T-helper 17 cell (primary cell): ENCODE measurements at regions not wholly inside any gene's neighbourhood (a gene's known extent, or its start where the extent isn't known, plus 50 kb on each side); places are given as distances from the start of the nearest gene placed in this dataset.

Source experiments
- ATAC-seq: fragments of 150-1000 bp; cut with Tn5 transposase; 2 replicates; pipeline ENCODE4 v1.10.0; 2021; ENCODE audit warnings: mild to moderate bottlenecking, moderate library complexity
- DNase-seq, 3 donors: peaks; one replicate each; pipeline versions ENCODE4 v3.0.0 to v3.0.0-alpha.2; 2020 to 2021
- H3K9me3 ChIP-seq: one replicate; pipeline ENCODE4 v1.7.0; 2013; ENCODE audit warnings: low read length, mild to moderate bottlenecking; ENCODE audit not compliant: control insufficient read depth, poor library complexity, severe bottlenecking
- H3K27ac Mint-ChIP-seq: one replicate; pipeline ENCODE4 v1.8.0; 2022; ENCODE audit warnings: mild to moderate bottlenecking, moderate library complexity, mixed read lengths
- H3K27me3 Mint-ChIP-seq: one replicate; pipeline ENCODE4 v1.8.0; 2022; ENCODE audit warnings: mixed read lengths
- H3K36me3 Mint-ChIP-seq: one replicate; pipeline ENCODE4 v1.8.0; 2022; ENCODE audit warnings: low read depth, mixed read lengths
- H3K4me1 Mint-ChIP-seq: one replicate; pipeline ENCODE4 v1.8.0; 2022; ENCODE audit warnings: mild to moderate bottlenecking, mixed read lengths
- H3K4me3 Mint-ChIP-seq: one replicate; pipeline ENCODE4 v1.8.0; 2022; ENCODE audit warnings: mild to moderate bottlenecking, moderate library complexity, mixed read lengths

GRCh38 chr4:100803751-100804150, 285.9 kb upstream of the EMCN start:
- Mint-ChIP-seq H3K4me3 (no peak overlapping the region), H3K27ac (no peak overlapping the region), H3K27me3 (no peaks in the 10 kb centered on the region), H3K36me3 (no peaks in the 10 kb centered on the region), H3K4me1 (no peaks in the 10 kb centered on the region)
- ATAC-seq (no peak), DNase-seq (no peak)
- no peaks in the 10 kb centered on the region for H3K9me3 ChIP-seq

DNA sequence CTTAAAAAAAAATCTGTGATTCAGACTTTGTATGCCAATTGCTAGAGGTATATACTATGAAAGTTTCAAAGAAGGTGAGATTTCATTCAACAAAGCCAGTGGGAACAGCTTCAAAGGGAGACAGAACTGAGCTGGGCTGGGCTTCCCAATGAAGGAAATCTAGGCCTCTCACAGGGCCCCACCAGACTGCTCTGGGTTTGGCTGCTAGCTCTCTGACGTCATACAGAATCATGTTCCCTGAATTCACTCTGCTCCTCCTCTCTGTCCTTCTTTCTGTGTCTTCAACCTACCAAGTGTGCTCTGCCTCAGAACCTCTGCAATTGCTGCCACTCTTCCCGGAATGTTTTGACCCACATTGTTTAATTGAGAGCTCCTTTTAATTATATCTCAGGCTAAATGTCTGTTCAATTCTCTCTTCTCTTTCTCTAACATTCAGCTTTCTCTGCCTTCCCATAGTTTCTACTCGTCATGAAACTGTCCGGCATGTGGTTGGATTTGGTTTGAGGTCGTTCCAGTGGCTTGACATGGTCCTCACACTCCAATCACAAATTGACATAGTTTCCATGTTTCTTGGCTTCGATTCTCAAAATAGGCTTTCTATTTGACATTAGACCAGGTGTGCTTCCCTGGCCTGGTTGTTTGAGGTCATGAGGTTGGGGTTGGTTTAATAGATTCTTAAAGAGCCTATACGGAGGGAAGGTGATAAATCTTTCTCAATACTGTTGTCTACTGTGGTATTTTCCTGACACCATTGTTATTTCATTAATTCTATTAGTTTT, 282.1 kb upstream of the EMCN start:
- ATAC-seq (no peak), DNase-seq (no peak)
- no peaks in the 10 kb centered on the region for H3K27me3 Mint-ChIP-seq
- no peak overlapping the region for H3K27ac Mint-ChIP-seq
- no peak overlapping the region for H3K4me3 Mint-ChIP-seq
- H3K9me3 ChIP-seq, result no peaks in the 10 kb centered on the region
- no peaks in the 10 kb centered on the region for H3K36me3 Mint-ChIP-seq
- H3K4me1 Mint-ChIP-seq, result no peaks in the 10 kb centered on the region

DNA sequence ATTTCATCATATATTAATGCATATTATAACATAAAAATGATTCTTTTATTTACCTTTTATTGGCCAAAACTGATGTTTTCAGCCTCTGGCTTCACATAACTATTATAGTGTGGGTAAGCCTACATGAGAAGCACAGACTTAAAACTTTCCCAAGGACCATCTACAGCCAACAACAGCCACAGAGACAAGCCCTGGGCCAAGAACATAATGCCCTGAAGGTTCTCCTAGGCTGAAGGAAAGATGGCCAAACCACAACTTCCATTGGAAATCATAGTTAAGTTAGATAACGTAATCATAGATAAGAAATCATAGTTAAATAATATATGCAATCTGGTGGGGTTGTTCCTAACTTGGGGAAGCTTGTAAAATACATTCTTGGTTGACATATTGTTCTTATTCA, 280.0 kb upstream of the EMCN start:
- H3K9me3 ChIP-seq, result no peaks in the 10 kb centered on the region
- Mint-ChIP-seq H3K4me1 (no peaks in the 10 kb centered on the region), H3K27ac (no peak overlapping the region), H3K27me3 (no peaks in the 10 kb centered on the region), H3K4me3 (no peak overlapping the region), H3K36me3 (no peaks in the 10 kb centered on the region)
- ATAC-seq, result no peak
- DNase-seq, result no peak

- DNase-seq (no peak), ATAC-seq (no peak)
- Mint-ChIP-seq H3K36me3 (no peaks in the 10 kb centered on the region), H3K27ac (no peak overlapping the region), H3K4me3 (no peak overlapping the region), H3K4me1 (no peaks in the 10 kb centered on the region), H3K27me3 (no peaks in the 10 kb centered on the region)
- no peaks in the 10 kb centered on the region for H3K9me3 ChIP-seq
These were observed 279.5 kb upstream of the EMCN start for GRCh38 chr4:100797356-100797755.

- ATAC-seq (no peak), DNase-seq (no peak)
- no peaks in the 10 kb centered on the region for H3K4me1 Mint-ChIP-seq
- no peak overlapping the region for H3K4me3 Mint-ChIP-seq
- H3K27me3 Mint-ChIP-seq, result peaks cover 2% of the 10 kb centered on the region
- no peaks in the 10 kb centered on the region for H3K9me3 ChIP-seq
- H3K27ac Mint-ChIP-seq, result no peak overlapping the region
- no peaks in the 10 kb centered on the region for H3K36me3 Mint-ChIP-seq
These were observed 278.5 kb upstream of the EMCN start for GRCh38 chr4:100796332-100796731.

GRCh38 chr4:100795581-100795980, 277.8 kb upstream of the EMCN start:
- no peaks in the 10 kb centered on the region for H3K36me3 Mint-ChIP-seq
- H3K9me3 ChIP-seq, result no peaks in the 10 kb centered on the region
- peaks cover 9% of the 10 kb centered on the region for H3K27me3 Mint-ChIP-seq
- no peak for DNase-seq
- no peaks in the 10 kb centered on the region for H3K4me1 Mint-ChIP-seq
- no peak overlapping the region for H3K4me3 Mint-ChIP-seq
- no peak overlapping the region for H3K27ac Mint-ChIP-seq
- ATAC-seq, result no peak

DNA sequence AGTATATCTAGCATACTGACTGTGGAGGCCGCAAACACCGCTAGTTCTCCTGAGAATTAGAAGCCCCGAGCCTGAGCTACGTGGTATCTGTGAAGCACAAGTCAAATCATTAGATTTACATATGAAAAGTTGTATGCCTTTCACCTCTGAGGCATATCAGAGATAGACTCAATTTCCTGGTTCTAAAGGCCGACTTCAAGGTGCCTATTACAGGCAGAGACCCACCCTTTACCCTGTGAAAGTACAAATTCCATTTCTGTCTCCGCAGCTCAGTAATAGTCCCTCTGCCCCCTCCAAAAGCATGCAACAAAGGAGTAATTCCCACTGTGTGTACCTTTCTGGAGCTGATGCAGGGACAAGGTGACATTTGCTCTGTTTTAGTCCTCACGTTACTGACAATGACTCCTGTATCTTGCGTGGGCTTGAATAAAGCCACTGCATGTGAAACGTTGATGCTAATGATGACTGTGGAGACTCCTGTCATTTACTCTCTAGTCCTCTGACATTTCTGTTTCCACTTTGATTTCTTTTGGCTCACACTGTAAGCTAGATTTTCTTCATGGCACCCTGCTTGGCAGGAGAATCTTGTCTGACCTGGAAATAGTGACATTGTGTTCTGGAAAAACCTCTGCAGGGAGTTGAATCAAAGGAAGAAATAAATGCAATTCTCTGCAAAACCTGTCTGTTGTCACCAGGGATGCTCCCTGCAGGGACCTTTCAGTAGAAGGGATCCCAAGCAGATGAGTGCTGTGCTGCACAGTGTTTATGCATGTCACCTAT, 273.2 kb upstream of the EMCN start:
- peaks cover 24% of the 10 kb centered on the region for H3K27me3 Mint-ChIP-seq
- no peaks in the 10 kb centered on the region for H3K9me3 ChIP-seq
- DNase-seq (no peak), ATAC-seq (no peak)
- no peaks in the 10 kb centered on the region for H3K4me1 Mint-ChIP-seq
- H3K36me3 Mint-ChIP-seq, result no peaks in the 10 kb centered on the region
- no peak overlapping the region for H3K4me3 Mint-ChIP-seq
- H3K27ac Mint-ChIP-seq, result no peak overlapping the region

GRCh38 chr4:100789991-100790390, 272.2 kb upstream of the EMCN start:
- no peaks in the 10 kb centered on the region for H3K36me3 Mint-ChIP-seq
- no peak overlapping the region for H3K4me3 Mint-ChIP-seq
- H3K9me3 ChIP-seq, result no peaks in the 10 kb centered on the region
- DNase-seq, result no peak
- no peaks in the 10 kb centered on the region for H3K4me1 Mint-ChIP-seq
- H3K27me3 Mint-ChIP-seq, result peaks cover 24% of the 10 kb centered on the region
- H3K27ac Mint-ChIP-seq, result no peak overlapping the region
- ATAC-seq, result no peak

GRCh38 chr4:100786481-100786880, 268.7 kb upstream of the EMCN start:
- no peak overlapping the region for H3K4me3 Mint-ChIP-seq
- H3K4me1 Mint-ChIP-seq, result no peaks in the 10 kb centered on the region
- H3K36me3 Mint-ChIP-seq, result peaks cover 2% of the 10 kb centered on the region
- peaks cover 24% of the 10 kb centered on the region for H3K27me3 Mint-ChIP-seq
- DNase-seq (no peak), ATAC-seq (no peak)
- no peak overlapping the region for H3K27ac Mint-ChIP-seq
- H3K9me3 ChIP-seq, result no peaks in the 10 kb centered on the region

GRCh38 chr4:100782356-100782755, 264.5 kb upstream of the EMCN start:
- H3K9me3 ChIP-seq, result no peaks in the 10 kb centered on the region
- Mint-ChIP-seq H3K36me3 (peaks cover 2% of the 10 kb centered on the region), H3K27me3 (no peaks in the 10 kb centered on the region), H3K4me1 (no peaks in the 10 kb centered on the region), H3K4me3 (no peak overlapping the region), H3K27ac (no peak overlapping the region)
- ATAC-seq (no peak), DNase-seq (no peak)

- peaks cover 2% of the 10 kb centered on the region for H3K9me3 ChIP-seq
- no peak for DNase-seq
- Mint-ChIP-seq H3K4me1 (no peaks in the 10 kb centered on the region), H3K4me3 (no peak overlapping the region), H3K36me3 (peaks cover 2% of the 10 kb centered on the region), H3K27me3 (no peaks in the 10 kb centered on the region), H3K27ac (no peak overlapping the region)
- no peak for ATAC-seq
These were observed 263.6 kb upstream of the EMCN start for GRCh38 chr4:100781435-100781834.

- ATAC-seq, result no peak
- no peak for DNase-seq
- Mint-ChIP-seq H3K4me1 (no peaks in the 10 kb centered on the region), H3K27me3 (no peaks in the 10 kb centered on the region), H3K36me3 (peaks cover 2% of the 10 kb centered on the region), H3K4me3 (no peak overlapping the region), H3K27ac (no peak overlapping the region)
- H3K9me3 ChIP-seq, result peaks cover 3% of the 10 kb centered on the region
These were observed 262.3 kb upstream of the EMCN start for GRCh38 chr4:100780126-100780525.

DNA sequence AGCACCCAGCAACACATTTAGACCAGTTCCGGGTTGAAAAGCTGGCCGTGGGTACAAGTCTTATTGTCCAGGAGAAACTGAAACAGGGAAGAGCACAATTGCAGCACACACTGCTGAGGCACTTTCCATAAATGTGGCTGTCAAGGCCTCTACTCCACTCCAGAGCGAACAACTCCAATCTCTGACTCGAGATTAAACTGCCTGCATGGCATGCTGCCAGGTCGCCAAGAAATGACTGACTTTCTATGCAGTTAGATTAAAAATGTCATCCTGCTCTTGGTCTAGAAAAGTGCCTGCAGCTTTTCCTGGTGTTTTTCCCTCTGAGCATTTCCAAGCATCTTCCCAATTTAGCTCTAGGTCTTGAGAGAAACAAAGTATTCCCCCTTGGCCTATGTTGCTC, 260.6 kb upstream of the EMCN start:
- H3K27me3 Mint-ChIP-seq, result no peaks in the 10 kb centered on the region
- H3K9me3 ChIP-seq, result peaks cover 3% of the 10 kb centered on the region
- no peak for DNase-seq
- no peak overlapping the region for H3K27ac Mint-ChIP-seq
- H3K4me3 Mint-ChIP-seq, result no peak overlapping the region
- no peaks in the 10 kb centered on the region for H3K4me1 Mint-ChIP-seq
- no peaks in the 10 kb centered on the region for H3K36me3 Mint-ChIP-seq
- no peak for ATAC-seq

- Mint-ChIP-seq H3K4me1 (no peaks in the 10 kb centered on the region), H3K4me3 (no peak overlapping the region)
These were observed 244.9 kb upstream of the EMCN start for GRCh38 chr4:100762738-100763137.

More at GRCh38 chr4:100762738-100763137, 244.9 kb upstream of the EMCN start:
- ATAC-seq, result no peak
- no peaks in the 10 kb centered on the region for H3K36me3 Mint-ChIP-seq
- no peaks in the 10 kb centered on the region for H3K9me3 ChIP-seq
- no peak overlapping the region for H3K27ac Mint-ChIP-seq
- no peak for DNase-seq
- no peaks in the 10 kb centered on the region for H3K27me3 Mint-ChIP-seq
